Fibroblast of lung (primary cell): ENCODE measurements at regions not wholly inside any gene's neighbourhood (a gene's known extent, or its start where the extent isn't known, plus 50 kb on each side); places are given as distances from the start of the nearest gene placed in this dataset.

Experiments used
- CTCF ChIP-seq, 2 donors: IDR thresholded peaks in 1 of 2; conservative IDR thresholded peaks in 1 of 2; 1 replicate in 1 of 2; 2 replicates in 1 of 2; pipeline ENCODE4 v1.5.1; 2011 to 2012; ENCODE audit warnings: low read length in 2 of 2, control low read depth in 1 of 2, inconsistent platforms in 1 of 2, low read depth in 1 of 2, mild to moderate bottlenecking in 1 of 2
- EZH2 ChIP-seq: IDR thresholded peaks from 2 replicates; pipeline ENCODE4 v1.5.1; 2012; ENCODE audit warnings: low read length, control low read depth, mild to moderate bottlenecking; ENCODE audit errors: missing control alignments

GRCh38 chr5:125011419-125011818, 265.0 kb upstream of the ZNF608 start:
- no peak for TF ChIP-seq EZH2
- no peak for TF ChIP-seq CTCF (conservative IDR thresholded peaks at IDR 0.05 in 1 of 2, IDR thresholded peaks at IDR 0.05 in 1 of 2; ENCODE audit: low read depth in 1 of 2, low read length in 2 of 2)
